ENCODE measurements at regions not wholly inside any gene's neighbourhood (a gene's known extent, or its start where the extent isn't known, plus 50 kb on each side); places are given as distances from the start of the nearest gene placed in this dataset.

DNA sequence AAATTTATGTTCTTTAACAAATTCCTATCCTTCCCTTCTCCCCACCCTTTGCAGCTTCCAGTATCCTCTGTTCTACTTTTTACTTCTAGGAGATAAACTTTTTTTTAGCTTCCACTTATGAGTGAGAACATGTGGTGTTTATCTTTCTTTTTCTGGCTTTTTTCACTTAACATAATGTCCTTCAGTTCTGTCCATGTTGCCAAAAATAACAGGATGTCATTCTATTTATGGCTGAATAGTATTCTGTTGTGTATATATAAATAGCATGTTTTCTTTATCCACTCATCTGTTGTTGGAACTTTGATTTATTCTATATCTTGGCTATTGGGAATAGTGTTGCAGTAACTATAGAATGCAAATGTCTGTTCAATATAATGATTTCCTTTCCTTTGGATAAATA is 1191.2 kb downstream of the CNTNAP5 start:
- no peak overlapping the region for H3K14ac ChIP-seq (ENCODE audit: low read length in 2 of 2)

DNA sequence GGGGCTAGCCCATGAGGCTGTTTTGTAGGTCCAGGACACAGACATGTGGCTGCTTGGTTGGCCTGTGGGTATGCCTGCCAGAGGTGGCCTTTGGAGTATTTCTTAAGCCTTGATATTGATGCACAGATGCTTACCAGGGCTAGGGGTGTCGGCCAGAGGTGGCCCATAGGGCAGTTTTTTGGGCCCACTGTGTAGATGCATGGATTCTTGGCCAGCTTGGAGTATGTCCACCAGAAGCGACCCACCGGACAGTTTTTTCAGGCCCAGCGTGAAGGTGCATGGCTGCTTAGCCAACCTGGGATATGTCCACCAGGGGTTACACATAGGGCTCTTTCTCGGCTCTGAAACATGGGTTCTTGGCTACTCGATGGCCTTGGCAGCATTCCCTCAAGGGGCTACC is 1199.1 kb downstream of the CNTNAP5 start:
- Histone ChIP-seq H3K9me3 (ENCODE audit: control insufficient read depth, low read length) (peaks cover 32% of the 10 kb centered on the region), H3K79me1 (replicated peaks; ENCODE audit: low read length, poor library complexity, severe bottlenecking) (no peaks in the 10 kb centered on the region), H3K14ac (ENCODE audit: low read length in 2 of 2) (no peak overlapping the region), H2BK5ac (ENCODE audit: low read depth, low read length, poor library complexity, severe bottlenecking) (no peak overlapping the region), H3K27ac (ENCODE audit: low read length, poor library complexity, severe bottlenecking) (no peak overlapping the region), H3K18ac (ENCODE audit: low read depth in 1 of 2, low read length in 2 of 2) (no peak overlapping the region), H4K8ac (ENCODE audit: low read length) (no peak overlapping the region), H3K4me2 (ENCODE audit: low read length, poor library complexity, severe bottlenecking) (no peak overlapping the region), H2AFZ (ENCODE audit: low read depth, low read length) (no peak overlapping the region), H4K91ac (ENCODE audit: low read length) (no peak overlapping the region), H2AK5ac (ENCODE audit: low read length, severe bottlenecking) (no peak overlapping the region), H2BK12ac (ENCODE audit: low read length in 2 of 2) (no peak overlapping the region), H3K9ac (ENCODE audit: low read length) (no peak overlapping the region), H2BK120ac (ENCODE audit: low read depth, low read length) (no peak overlapping the region), H3K4me3 (ENCODE audit: insufficient read depth in 1 of 2, low read depth in 1 of 2, low read length in 2 of 2) (no peak overlapping the region), H3K4ac (ENCODE audit: low read depth in 1 of 2, low read length in 2 of 2) (no peak overlapping the region), H3K27me3 (ENCODE audit: control insufficient read depth in 1 of 2, insufficient read depth in 1 of 2, low read length in 2 of 2) (no peaks in the 10 kb centered on the region), H3K36me3 (ENCODE audit: control insufficient read depth in 1 of 2, insufficient read depth in 2 of 2, low read depth in 1 of 2, low read length in 2 of 2) (no peaks in the 10 kb centered on the region), H2BK15ac (ENCODE audit: low read depth, poor library complexity, severe bottlenecking) (no peak overlapping the region), H3K23ac (ENCODE audit: low read length in 2 of 2) (no peak overlapping the region), H3K4me1 (ENCODE audit: control insufficient read depth, insufficient read depth, low read depth, low read length) (no peaks in the 10 kb centered on the region)
- WGBS = 80% methylated on average over 6 of the region's 6 CpGs
- no peak for DNase-seq

More for the DNA sequence above, 1191.2 kb downstream of the CNTNAP5 start:
- Histone ChIP-seq H2BK12ac (ENCODE audit: low read length in 2 of 2) (no peak overlapping the region), H3K4me3 (ENCODE audit: insufficient read depth in 1 of 2, low read depth in 1 of 2, low read length in 2 of 2) (no peak overlapping the region), H3K9me3 (ENCODE audit: control insufficient read depth, low read length) (peaks cover 39% of the 10 kb centered on the region), H4K8ac (ENCODE audit: low read length) (no peak overlapping the region), H2AFZ (ENCODE audit: low read depth, low read length) (no peak overlapping the region), H2BK120ac (ENCODE audit: low read depth, low read length) (no peak overlapping the region), H3K9ac (ENCODE audit: low read length) (no peak overlapping the region), H3K23ac (ENCODE audit: low read length in 2 of 2) (no peak overlapping the region), H4K91ac (ENCODE audit: low read length) (no peak overlapping the region), H2BK5ac (ENCODE audit: low read depth, low read length, poor library complexity, severe bottlenecking) (no peak overlapping the region), H3K18ac (ENCODE audit: low read depth in 1 of 2, low read length in 2 of 2) (no peak overlapping the region), H3K27me3 (ENCODE audit: control insufficient read depth in 1 of 2, insufficient read depth in 1 of 2, low read length in 2 of 2) (no peaks in the 10 kb centered on the region), H3K4me2 (ENCODE audit: low read length, poor library complexity, severe bottlenecking) (no peak overlapping the region), H2AK5ac (ENCODE audit: low read length, severe bottlenecking) (no peak overlapping the region), H3K79me1 (replicated peaks; ENCODE audit: low read length, poor library complexity, severe bottlenecking) (no peaks in the 10 kb centered on the region), H3K4me1 (ENCODE audit: control insufficient read depth, insufficient read depth, low read depth, low read length) (no peaks in the 10 kb centered on the region), H3K27ac (ENCODE audit: low read length, poor library complexity, severe bottlenecking) (no peak overlapping the region), H3K36me3 (ENCODE audit: control insufficient read depth in 1 of 2, insufficient read depth in 2 of 2, low read depth in 1 of 2, low read length in 2 of 2) (no peaks in the 10 kb centered on the region), H3K4ac (ENCODE audit: low read depth in 1 of 2, low read length in 2 of 2) (no peak overlapping the region), H2BK15ac (ENCODE audit: low read depth, poor library complexity, severe bottlenecking) (no peak overlapping the region)
- no peak for DNase-seq

GRCh38 chr2:125224830-125225229 is 1199.7 kb downstream of the CNTNAP5 start:
- H3K27ac ChIP-seq (ENCODE audit: low read length, poor library complexity, severe bottlenecking) = no peak overlapping the region
- no peak overlapping the region for H3K9ac ChIP-seq (ENCODE audit: low read length)
- H3K9me3 ChIP-seq (ENCODE audit: control insufficient read depth, low read length) = peaks cover 32% of the 10 kb centered on the region
- H3K4me2 ChIP-seq (ENCODE audit: low read length, poor library complexity, severe bottlenecking) = no peak overlapping the region
- no peaks in the 10 kb centered on the region for H3K36me3 ChIP-seq (ENCODE audit: control insufficient read depth in 1 of 2, insufficient read depth in 2 of 2, low read depth in 1 of 2, low read length in 2 of 2)
- H4K8ac ChIP-seq (ENCODE audit: low read length) = no peak overlapping the region
- H3K23ac ChIP-seq (ENCODE audit: low read length in 2 of 2) = no peak overlapping the region
- no peak overlapping the region for H3K4me3 ChIP-seq (ENCODE audit: insufficient read depth in 1 of 2, low read depth in 1 of 2, low read length in 2 of 2)
- H2AK5ac ChIP-seq (ENCODE audit: low read length, severe bottlenecking) = no peak overlapping the region
- no peak overlapping the region for H2BK15ac ChIP-seq (ENCODE audit: low read depth, poor library complexity, severe bottlenecking)
- 89% methylated on average over 2 of the region's 3 CpGs for WGBS
- peak overlapping the region; percentile 4 for H2BK5ac ChIP-seq (ENCODE audit: low read depth, low read length, poor library complexity, severe bottlenecking)
- H2BK120ac ChIP-seq (ENCODE audit: low read depth, low read length) = no peak overlapping the region
- no peaks in the 10 kb centered on the region for H3K79me1 ChIP-seq (replicated peaks; ENCODE audit: low read length, poor library complexity, severe bottlenecking)
- H3K4me1 ChIP-seq (ENCODE audit: control insufficient read depth, insufficient read depth, low read depth, low read length) = no peaks in the 10 kb centered on the region
- no peak overlapping the region for H2BK12ac ChIP-seq (ENCODE audit: low read length in 2 of 2)
- no peak overlapping the region for H3K4ac ChIP-seq (ENCODE audit: low read depth in 1 of 2, low read length in 2 of 2)
- no peak overlapping the region for H4K91ac ChIP-seq (ENCODE audit: low read length)
- no peak overlapping the region for H2AFZ ChIP-seq (ENCODE audit: low read depth, low read length)
- DNase-seq = no peak
- no peak overlapping the region for H3K18ac ChIP-seq (ENCODE audit: low read depth in 1 of 2, low read length in 2 of 2)
- H3K14ac ChIP-seq (ENCODE audit: low read length in 2 of 2) = no peak overlapping the region
- no peaks in the 10 kb centered on the region for H3K27me3 ChIP-seq (ENCODE audit: control insufficient read depth in 1 of 2, insufficient read depth in 1 of 2, low read length in 2 of 2)

DNA sequence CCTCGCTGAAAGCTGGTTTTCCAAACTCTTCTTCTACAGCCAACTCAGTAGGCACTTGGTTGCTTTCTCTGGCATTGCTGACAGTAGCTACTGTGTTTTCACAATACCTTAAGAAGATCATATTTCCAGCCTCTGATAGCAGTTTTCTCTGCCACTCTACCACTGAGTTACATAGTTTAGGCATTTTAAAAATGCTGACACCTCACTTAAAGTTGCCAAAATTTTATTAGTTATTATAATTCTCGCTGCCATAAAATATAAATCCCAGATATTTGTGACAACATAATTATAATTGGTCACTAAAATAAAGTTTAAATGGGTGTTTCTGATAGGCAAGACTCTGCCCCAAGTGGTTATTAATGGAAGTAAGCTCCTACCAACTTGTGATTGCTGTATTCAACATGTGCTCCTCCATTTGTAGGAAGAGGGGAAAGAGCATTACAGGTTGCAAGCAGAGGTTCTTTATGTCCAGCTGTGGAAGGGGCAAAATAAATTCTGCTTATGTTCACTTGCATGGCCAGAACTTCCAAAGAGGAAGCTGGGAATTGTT is 1202.8 kb downstream of the CNTNAP5 start:
- WGBS = 75% methylated on average over 1 of the region's 2 CpGs

More for the DNA sequence above, 1202.8 kb downstream of the CNTNAP5 start:
- Histone ChIP-seq H3K4me2 (ENCODE audit: low read length, poor library complexity, severe bottlenecking) (no peak overlapping the region), H3K27me3 (ENCODE audit: control insufficient read depth in 1 of 2, insufficient read depth in 1 of 2, low read length in 2 of 2) (no peaks in the 10 kb centered on the region), H4K91ac (ENCODE audit: low read length) (no peak overlapping the region), H3K79me1 (replicated peaks; ENCODE audit: low read length, poor library complexity, severe bottlenecking) (no peaks in the 10 kb centered on the region), H2AFZ (ENCODE audit: low read depth, low read length) (no peak overlapping the region), H3K4me3 (ENCODE audit: insufficient read depth in 1 of 2, low read depth in 1 of 2, low read length in 2 of 2) (no peak overlapping the region), H2BK5ac (ENCODE audit: low read depth, low read length, poor library complexity, severe bottlenecking) (no peak overlapping the region), H2BK15ac (ENCODE audit: low read depth, poor library complexity, severe bottlenecking) (no peak overlapping the region), H3K4ac (ENCODE audit: low read depth in 1 of 2, low read length in 2 of 2) (no peak overlapping the region), H3K9ac (ENCODE audit: low read length) (no peak overlapping the region), H3K9me3 (ENCODE audit: control insufficient read depth, low read length) (peaks cover 14% of the 10 kb centered on the region), H3K14ac (ENCODE audit: low read length in 2 of 2) (no peak overlapping the region), H3K27ac (ENCODE audit: low read length, poor library complexity, severe bottlenecking) (no peak overlapping the region), H3K4me1 (ENCODE audit: control insufficient read depth, insufficient read depth, low read depth, low read length) (no peaks in the 10 kb centered on the region), H2AK5ac (ENCODE audit: low read length, severe bottlenecking) (no peak overlapping the region), H3K18ac (ENCODE audit: low read depth in 1 of 2, low read length in 2 of 2) (no peak overlapping the region), H2BK12ac (ENCODE audit: low read length in 2 of 2) (no peak overlapping the region), H4K8ac (ENCODE audit: low read length) (no peak overlapping the region), H3K36me3 (ENCODE audit: control insufficient read depth in 1 of 2, insufficient read depth in 2 of 2, low read depth in 1 of 2, low read length in 2 of 2) (no peaks in the 10 kb centered on the region), H2BK120ac (ENCODE audit: low read depth, low read length) (no peak overlapping the region), H3K23ac (ENCODE audit: low read length in 2 of 2) (no peak overlapping the region)
- no peak for DNase-seq
